NCI-H187 treated with DMSO at 0.1 percent for 48 hours (cell line): ENCODE measurements at regions not wholly inside any gene's neighbourhood (a gene's known extent, or its start where the extent isn't known, plus 50 kb on each side); places are given as distances from the start of the nearest gene placed in this dataset.

Experiments
- DNase-seq: peaks from one replicate; lab custom pipeline; 2025; lab: John Stamatoyannopoulos, UW

DNA sequence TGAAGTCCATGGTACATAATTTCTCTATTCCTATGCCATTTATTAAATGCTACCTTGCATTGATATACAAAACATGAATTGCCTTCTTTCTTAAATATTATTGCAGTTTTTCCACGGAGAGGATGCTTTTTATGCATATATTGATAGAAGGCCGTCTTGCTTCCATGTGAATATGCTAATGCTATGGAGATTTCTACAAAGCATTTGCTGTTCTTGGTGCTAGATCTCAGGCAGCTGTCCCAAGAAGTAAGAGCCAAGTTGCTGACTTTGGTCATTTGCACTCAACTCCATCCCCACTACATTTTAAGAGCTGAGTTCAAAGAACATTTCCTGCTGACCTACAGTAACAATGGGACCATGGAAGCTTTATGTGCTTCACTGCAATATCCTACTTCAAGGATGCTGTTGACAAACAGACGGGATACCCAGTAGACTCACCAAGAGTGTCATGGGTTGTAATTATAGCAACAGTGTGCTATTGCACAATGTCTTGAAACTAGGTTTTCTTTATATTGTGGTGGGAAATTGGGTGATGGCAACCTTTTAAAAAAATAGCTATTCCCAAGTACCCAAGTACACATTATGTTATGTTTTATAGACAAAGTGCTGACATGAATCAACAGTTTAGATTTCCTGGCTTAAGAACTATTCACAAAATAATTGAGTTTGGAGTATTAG is 1172.4 kb upstream of the PIK3C3 start:
- DNase-seq: no peak

DNA sequence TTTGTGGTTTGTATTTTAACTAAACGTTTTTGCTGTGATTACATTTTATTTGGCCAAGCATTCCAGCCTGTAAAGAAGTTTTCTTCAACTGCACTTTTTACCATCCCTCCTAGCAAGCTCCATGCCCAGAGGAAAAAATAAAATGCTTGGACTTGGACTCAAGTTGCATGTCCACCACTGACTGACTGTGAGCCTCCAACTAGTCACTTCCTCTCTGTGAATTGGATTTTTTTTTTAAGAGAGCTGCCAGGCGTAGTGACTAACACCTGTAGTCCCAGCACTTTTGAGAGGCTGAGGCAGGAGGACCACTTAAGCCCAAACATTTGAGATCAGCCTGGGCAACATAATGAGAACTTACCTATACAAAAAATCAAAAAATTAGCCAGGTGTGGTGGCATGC is 1185.2 kb upstream of the PIK3C3 start:
- DNase-seq: no peak

- DNase-seq: no peak
Observed at GRCh38 chr18:40760251-40760650, 1194.8 kb upstream of the PIK3C3 start.

GRCh38 chr18:40754477-40754876 is 1200.6 kb upstream of the PIK3C3 start:
- no peak for DNase-seq

- no peak for DNase-seq
Observed at GRCh38 chr18:40752316-40752715, 1202.7 kb upstream of the PIK3C3 start.

- no peak for DNase-seq
Observed at GRCh38 chr18:40751186-40751585, 1203.8 kb upstream of the PIK3C3 start.

DNA sequence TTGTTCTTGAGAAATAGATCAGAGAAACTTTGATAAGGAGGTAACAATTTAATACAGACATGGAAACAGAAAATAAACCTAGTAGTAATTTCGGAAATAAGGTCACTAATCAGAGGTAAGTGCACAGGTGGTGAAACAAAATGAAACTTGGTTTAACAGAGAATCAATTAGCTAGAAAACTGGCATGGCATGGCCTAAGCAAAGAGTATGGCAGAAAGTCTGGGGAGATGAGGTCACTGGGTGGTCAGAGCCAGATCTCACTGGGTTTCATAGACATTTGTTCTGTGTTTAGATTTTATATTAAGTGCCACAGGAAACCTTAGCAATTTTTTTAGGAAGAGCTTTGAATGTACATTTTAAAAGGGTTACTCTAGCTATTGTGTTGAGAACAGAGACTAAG is 1216.0 kb upstream of the PIK3C3 start:
- no peak for DNase-seq

GRCh38 chr18:40738321-40738880 is 1216.6 kb upstream of the PIK3C3 start:
- no peak for DNase-seq

DNA sequence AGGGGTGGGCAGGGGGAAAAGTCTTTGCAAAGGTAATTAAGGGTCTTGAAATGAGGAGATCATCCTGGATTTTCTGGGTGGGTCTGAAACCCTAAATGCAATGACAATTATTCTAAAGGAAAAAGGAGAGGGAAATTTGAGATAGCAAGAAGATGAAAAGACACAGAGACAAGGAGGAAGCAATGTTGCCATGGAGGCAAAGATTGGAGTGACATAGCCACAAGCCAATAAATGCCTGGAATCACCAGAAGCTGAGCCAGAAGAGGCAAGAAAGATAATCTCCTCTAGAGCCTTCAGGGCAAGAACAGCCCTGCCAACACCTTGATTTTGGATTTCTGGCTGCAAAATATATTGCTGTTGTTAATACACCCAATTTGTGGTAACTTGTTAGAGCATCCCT is 1246.3 kb upstream of the PIK3C3 start:
- DNase-seq: no peak

DNA sequence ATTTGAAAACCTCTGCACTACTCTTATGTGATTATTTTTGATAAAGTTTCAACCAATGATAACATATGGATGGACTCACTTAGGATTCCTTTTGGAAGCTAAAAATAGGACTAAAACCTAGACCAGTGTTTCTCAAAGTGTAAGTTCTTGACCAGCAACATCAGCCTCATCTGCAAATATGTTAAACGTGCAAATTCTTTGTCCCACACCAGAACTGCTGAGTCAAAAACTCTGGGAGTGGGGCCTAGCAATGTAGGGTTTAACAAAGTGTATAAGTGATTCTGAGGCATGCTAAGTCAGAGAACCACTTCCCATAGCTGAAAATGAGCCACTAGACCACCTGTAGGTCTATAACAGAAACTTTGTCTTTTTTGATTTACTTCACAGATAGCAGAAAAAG is 1247.2 kb upstream of the PIK3C3 start:
- DNase-seq: no peak

DNA sequence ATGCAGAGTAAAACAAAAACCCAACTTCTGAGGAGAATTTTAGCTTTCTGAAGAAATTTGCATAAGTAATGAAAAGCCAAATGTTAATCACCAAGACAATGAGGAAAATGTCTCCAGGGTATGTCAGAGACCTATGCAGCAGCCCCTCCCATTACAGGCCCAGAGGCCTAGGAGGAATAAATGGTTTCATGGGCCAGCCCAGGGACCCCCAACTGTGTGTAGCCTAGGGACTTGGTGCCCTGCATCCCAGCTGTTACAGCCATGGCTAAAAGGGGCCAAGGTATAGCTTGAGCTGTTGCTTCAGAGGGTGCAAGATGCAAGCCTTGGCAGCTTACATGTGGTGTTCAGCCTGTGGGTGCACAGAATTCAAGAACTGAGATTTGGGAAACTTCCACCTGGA is 1256.9 kb upstream of the PIK3C3 start:
- DNase-seq: no peak

GRCh38 chr18:40695526-40695925 is 1259.5 kb upstream of the PIK3C3 start:
- DNase-seq: no peak

- DNase-seq: no peak
Observed at GRCh38 chr18:40692871-40693270, 1262.2 kb upstream of the PIK3C3 start.

DNA sequence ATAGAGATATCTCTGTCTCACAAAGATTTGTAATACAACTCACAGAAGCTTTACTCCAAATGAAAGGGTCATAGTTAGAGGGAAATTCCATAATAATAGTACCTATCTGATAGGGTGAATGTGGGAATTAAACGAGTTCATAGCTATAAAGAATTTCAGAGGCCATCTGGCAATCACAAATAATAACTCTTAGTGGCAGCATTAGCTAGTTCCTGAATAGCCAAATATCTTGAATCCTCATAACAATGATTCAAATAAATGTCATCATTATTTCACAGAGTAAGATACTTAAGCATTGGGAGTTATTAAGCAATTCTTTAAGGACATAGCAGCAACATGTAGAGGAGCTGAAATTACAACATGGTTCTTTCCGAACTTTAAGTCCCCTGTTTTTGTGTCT is 1265.0 kb upstream of the PIK3C3 start:
- DNase-seq: no peak

DNA sequence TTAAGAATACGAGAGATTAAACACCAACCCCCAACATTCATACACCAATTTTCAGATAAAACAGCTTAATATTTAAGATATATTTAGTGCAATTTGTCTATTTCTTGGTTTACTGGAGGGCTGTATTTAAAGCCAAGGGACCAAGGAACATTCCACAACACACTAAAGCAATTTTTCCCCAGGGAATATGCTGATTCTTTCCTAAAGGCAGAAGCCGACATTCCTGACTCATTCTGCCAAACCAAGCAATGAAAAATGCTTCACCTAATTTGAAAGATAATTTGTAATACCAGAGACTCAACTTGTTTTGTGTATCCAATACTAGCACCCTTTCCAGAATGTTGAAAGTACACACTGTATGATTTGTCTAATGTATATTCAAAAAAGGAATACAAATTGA is 1267.6 kb upstream of the PIK3C3 start:
- no peak for DNase-seq

DNA sequence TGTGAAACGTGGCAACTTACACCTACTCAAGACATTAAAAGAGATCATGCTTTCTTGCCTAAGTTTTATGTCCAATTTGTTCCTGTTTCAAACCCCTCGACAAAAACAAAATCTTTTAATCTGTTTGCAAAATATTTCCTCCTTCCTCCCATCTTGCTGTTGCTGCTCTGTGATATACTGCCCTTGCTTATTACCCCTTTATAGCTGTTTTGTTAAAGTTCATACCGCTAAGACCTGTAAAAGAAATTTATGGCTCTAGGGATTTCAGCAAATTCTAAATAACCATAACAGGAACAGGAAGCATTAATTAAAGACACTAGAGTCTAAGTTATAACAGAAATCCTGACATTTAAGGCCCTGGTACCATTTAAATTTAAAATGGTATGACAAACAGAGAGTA is 1268.2 kb upstream of the PIK3C3 start:
- DNase-seq: no peak

GRCh38 chr18:40685219-40685618 is 1269.8 kb upstream of the PIK3C3 start:
- no peak for DNase-seq

DNA sequence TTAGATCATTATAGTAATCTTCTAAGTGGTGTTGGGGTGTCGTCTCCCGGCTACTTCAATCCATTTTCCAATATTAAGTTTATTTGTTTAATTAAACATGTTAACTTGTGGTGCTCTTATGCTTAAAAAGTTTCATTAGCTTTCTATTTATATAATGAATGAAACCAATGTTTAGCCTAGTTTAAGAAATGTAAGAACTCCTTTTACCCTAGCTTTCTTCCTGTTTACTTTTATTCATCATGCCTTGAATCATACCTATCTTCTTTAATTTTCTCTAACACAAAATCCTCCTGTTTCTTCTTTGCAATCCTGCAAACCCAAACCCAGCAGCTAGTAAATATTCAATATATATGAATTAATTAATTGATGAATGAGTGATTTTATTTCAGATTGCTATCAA is 1276.7 kb upstream of the PIK3C3 start:
- DNase-seq: no peak

DNA sequence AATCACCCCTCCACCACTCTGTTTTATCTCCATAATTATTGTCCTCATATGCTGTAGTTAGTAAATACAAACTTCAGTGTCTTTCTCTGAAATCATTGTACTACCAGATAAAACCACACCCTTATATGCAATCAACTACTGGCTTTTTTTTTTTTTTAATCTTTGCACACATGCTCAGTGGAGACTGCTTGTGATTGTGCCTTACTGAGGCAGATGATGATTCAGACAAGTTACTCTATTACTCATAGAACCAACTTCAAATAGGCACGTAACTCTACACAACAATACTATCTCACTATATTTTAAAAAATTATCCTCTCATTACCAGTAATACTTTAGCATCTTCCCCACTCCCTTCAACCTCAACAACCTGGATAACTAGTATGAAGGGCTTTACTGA is 1278.4 kb upstream of the PIK3C3 start:
- no peak for DNase-seq

DNA sequence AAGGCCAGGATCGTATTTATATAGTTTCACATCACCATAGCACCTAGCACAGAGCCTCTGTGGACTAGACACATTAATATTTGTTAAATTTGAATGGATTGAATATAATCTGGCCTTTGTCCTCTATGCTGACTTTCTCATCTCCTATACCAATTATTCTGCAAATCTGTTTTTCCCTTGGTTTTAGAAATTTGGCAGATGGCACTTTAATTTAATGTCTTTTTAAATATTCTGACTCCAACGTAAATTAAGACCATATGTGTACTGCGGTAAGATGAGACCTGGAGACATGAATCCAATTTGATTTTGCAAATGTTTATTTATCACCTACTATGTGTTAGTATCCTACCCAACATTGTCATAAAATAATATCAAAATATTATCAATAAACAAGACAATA is 1281.9 kb upstream of the PIK3C3 start:
- DNase-seq: no peak

GRCh38 chr18:40672590-40672989 is 1282.4 kb upstream of the PIK3C3 start:
- DNase-seq: no peak

GRCh38 chr18:40670668-40671375 is 1284.2 kb upstream of the PIK3C3 start:
- DNase-seq: no peak

DNA sequence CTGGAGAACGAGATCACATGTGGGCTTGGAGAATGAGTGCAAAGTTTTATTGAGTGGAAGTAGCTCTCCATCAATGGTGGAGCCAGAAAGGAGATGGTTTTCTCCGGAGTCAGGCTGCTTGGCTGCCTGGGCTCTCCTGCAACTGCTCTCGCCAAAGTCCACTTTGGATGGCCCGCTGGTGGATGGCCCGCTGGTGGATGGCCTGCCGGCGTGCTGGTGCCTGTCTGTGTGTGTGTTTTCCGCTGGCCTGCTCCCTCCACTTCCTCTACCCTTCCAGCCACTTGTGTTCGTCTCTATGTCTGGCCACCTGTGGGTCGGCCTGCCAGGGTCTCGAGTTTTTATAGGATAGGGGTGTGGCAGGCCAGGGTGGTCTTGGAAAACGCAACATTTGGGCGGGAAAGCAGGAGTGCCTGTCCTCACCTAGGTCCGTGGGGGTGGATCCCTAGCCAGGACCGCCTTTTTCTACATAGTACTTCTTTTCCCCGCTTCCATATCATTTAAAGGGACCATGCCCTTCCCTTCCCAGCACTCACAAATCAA is 1292.1 kb upstream of the PIK3C3 start:
- DNase-seq: no peak
